ENCODE measurements at regions not wholly inside any gene's neighbourhood (a gene's known extent, or its start where the extent isn't known, plus 50 kb on each side); places are given as distances from the start of the nearest gene placed in this dataset.

DNA sequence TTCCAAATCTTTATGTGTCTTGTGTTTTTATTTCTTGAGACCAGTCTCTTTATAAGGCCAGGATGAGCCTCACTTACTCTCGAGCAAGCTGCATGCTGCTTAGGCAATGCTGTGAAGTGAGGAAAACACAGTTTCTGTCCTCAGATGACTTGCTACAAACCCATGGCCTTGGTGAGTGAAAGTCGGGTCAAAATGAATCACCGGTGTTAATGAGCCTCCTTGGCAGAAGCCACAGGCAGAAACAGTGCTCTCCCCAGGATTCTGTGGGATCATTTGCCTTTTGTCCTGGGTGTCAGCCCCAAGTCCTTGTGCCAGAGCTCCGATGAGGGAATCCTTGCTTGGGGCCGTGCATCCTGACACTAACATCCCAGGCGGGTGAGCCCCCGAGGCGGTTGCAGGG lies 482.5 kb downstream of the QKI start:
- H3K4me2 ChIP-seq (ENCODE audit: low read length), result no peak overlapping the region
- no peaks in the 10 kb centered on the region for H3K9me3 ChIP-seq (ENCODE audit: control insufficient read depth, insufficient read depth, low read length)
- no peaks in the 10 kb centered on the region for H3K79me2 ChIP-seq (ENCODE audit: control insufficient read depth, low read length)
- H3K36me3 ChIP-seq (ENCODE audit: control insufficient read depth, low read length), result no peaks in the 10 kb centered on the region
- no peaks in the 10 kb centered on the region for H4K20me1 ChIP-seq (ENCODE audit: control insufficient read depth, insufficient read depth, low read depth, low read length)
- H3K4me3 ChIP-seq (ENCODE audit: low read length), result no peak overlapping the region
- H3F3A ChIP-seq (ENCODE audit: control insufficient read depth, insufficient read depth), result no peaks in the 10 kb centered on the region
- no peak overlapping the region for H3K27ac ChIP-seq (ENCODE audit: low read depth, low read length)
- TF ChIP-seq CTCF (IDR thresholded peaks at IDR 0.05; ENCODE audit: low read depth, low read length, poor library complexity, severe bottlenecking) (no peak), EZH2phosphoT487 (IDR thresholded peaks at IDR 0.05; ENCODE audit: borderline replicate concordance, low read length) (no peak)
- H3K27me3 ChIP-seq (ENCODE audit: control insufficient read depth, low read length), result no peaks in the 10 kb centered on the region
- no peaks in the 10 kb centered on the region for H3K9me2 ChIP-seq (replicated peaks; ENCODE audit: control insufficient read depth, low read length)
- no peaks in the 10 kb centered on the region for H3K4me1 ChIP-seq (ENCODE audit: control insufficient read depth, low read length)

DNA sequence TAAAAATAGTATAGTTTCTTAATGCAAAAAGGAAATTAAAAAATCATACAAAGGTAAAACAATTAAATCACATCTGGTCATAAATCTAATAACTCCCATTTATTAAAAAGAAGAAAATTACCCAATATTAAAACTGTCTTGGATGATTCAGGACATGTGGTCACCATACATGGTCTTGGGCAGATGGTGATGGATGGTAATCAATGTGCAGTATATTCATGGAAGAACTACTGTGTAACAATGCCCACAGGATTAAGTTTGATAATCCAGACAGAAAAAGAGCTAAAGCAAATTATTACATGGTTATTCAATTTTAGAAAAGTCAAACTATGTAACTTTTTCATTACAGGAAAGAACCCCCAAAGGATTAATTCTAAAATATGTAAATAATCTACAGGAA lies 480.6 kb downstream of the QKI start:
- TF ChIP-seq EZH2phosphoT487 (IDR thresholded peaks at IDR 0.05; ENCODE audit: borderline replicate concordance, low read length), result no peak
- TF ChIP-seq CTCF (IDR thresholded peaks at IDR 0.05; ENCODE audit: low read depth, low read length, poor library complexity, severe bottlenecking), result no peak
- H3K79me2 ChIP-seq (ENCODE audit: control insufficient read depth, low read length), result no peaks in the 10 kb centered on the region
- H4K20me1 ChIP-seq (ENCODE audit: control insufficient read depth, insufficient read depth, low read depth, low read length), result no peaks in the 10 kb centered on the region
- H3K4me1 ChIP-seq (ENCODE audit: control insufficient read depth, low read length), result no peaks in the 10 kb centered on the region
- H3F3A ChIP-seq (ENCODE audit: control insufficient read depth, insufficient read depth), result no peaks in the 10 kb centered on the region
- no peaks in the 10 kb centered on the region for H3K36me3 ChIP-seq (ENCODE audit: control insufficient read depth, low read length)
- no peak overlapping the region for H3K4me3 ChIP-seq (ENCODE audit: low read length)
- H3K27ac ChIP-seq (ENCODE audit: low read depth, low read length), result no peak overlapping the region
- H3K27me3 ChIP-seq (ENCODE audit: control insufficient read depth, low read length), result peaks cover 2% of the 10 kb centered on the region; the same call in 1 of the 2 replicates
- no peaks in the 10 kb centered on the region for H3K9me2 ChIP-seq (replicated peaks; ENCODE audit: control insufficient read depth, low read length)
- no peak overlapping the region for H3K4me2 ChIP-seq (ENCODE audit: low read length)
- H3K9me3 ChIP-seq (ENCODE audit: control insufficient read depth, insufficient read depth, low read length), result no peaks in the 10 kb centered on the region

DNA sequence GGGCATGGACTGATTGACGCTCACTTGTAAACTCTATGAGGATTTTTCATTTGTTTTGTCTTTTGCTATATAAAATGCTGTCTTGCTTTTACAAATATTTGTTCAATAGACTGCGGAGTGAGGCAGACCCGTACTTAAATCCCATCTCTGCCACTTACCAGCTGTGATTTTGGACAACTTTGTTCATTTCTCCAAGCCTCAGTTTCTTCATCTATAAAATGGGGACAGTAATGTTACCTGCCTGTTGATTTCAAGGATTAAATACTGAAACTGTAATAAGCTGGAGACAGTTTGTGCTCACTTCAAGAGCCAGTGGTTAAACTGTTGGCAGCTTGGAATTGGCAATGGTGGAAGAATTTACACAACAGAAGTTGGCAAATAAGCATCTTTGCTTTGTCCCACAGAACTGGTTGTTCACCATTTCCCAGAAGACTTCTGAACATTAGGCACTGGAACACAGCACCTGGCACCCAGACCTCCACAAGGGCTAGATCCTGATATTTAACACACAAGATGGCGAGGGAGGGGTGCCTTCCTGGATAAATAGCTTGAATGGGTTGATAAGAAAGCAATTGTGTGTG lies 479.2 kb downstream of the QKI start:
- H3K9me2 ChIP-seq (replicated peaks; ENCODE audit: control insufficient read depth, low read length), result no peaks in the 10 kb centered on the region
- no peaks in the 10 kb centered on the region for H3K4me1 ChIP-seq (ENCODE audit: control insufficient read depth, low read length)
- no peaks in the 10 kb centered on the region for H3K79me2 ChIP-seq (ENCODE audit: control insufficient read depth, low read length)
- no peak overlapping the region for H3K27ac ChIP-seq (ENCODE audit: low read depth, low read length)
- peaks cover 2% of the 10 kb centered on the region; the same call in 1 of the 2 replicates for H3K27me3 ChIP-seq (ENCODE audit: control insufficient read depth, low read length)
- no peak overlapping the region for H3K4me2 ChIP-seq (ENCODE audit: low read length)
- H3K9me3 ChIP-seq (ENCODE audit: control insufficient read depth, insufficient read depth, low read length), result no peaks in the 10 kb centered on the region
- H4K20me1 ChIP-seq (ENCODE audit: control insufficient read depth, insufficient read depth, low read depth, low read length), result no peaks in the 10 kb centered on the region
- no peaks in the 10 kb centered on the region for H3K36me3 ChIP-seq (ENCODE audit: control insufficient read depth, low read length)
- no peaks in the 10 kb centered on the region for H3F3A ChIP-seq (ENCODE audit: control insufficient read depth, insufficient read depth)
- no peak overlapping the region for H3K4me3 ChIP-seq (ENCODE audit: low read length)
- TF ChIP-seq EZH2phosphoT487 (IDR thresholded peaks at IDR 0.05; ENCODE audit: borderline replicate concordance, low read length) (no peak), CTCF (IDR thresholded peaks at IDR 0.05; ENCODE audit: low read depth, low read length, poor library complexity, severe bottlenecking) (no peak)
